NOMO-1 treated with DMSO at 0.1 percent for 48 hours (cell line): ENCODE measurements at regions not wholly inside any gene's neighbourhood (a gene's known extent, or its start where the extent isn't known, plus 50 kb on each side); places are given as distances from the start of the nearest gene placed in this dataset.
A peak's percentile ranks its signal among the peaks of the same experiment; 100 is the strongest.
"Not testable (repeated sequence)": the region's sequence is repeated elsewhere in the genome, so short reads cannot be mapped to it uniquely, and the experiment has no call there.

ENCODE experiments used
- DNase-seq: peaks from one replicate; lab custom pipeline; 2025; ENCODE audit not compliant: unreplicated experiment; lab: John Stamatoyannopoulos, UW

GRCh38 chr1:200254602-200255001, 155.2 kb downstream of the ZNF281 start:
- DNase-seq, result not testable (repeated sequence)

GRCh38 chr1:200253774-200254495, 155.9 kb downstream of the ZNF281 start:
- DNase-seq, result no peak

- no peak for DNase-seq
Measured at GRCh38 chr1:200252531-200252930, 157.3 kb downstream of the ZNF281 start.

- DNase-seq, result no peak
Measured at GRCh38 chr1:200250469-200250868, 159.4 kb downstream of the ZNF281 start.

DNA sequence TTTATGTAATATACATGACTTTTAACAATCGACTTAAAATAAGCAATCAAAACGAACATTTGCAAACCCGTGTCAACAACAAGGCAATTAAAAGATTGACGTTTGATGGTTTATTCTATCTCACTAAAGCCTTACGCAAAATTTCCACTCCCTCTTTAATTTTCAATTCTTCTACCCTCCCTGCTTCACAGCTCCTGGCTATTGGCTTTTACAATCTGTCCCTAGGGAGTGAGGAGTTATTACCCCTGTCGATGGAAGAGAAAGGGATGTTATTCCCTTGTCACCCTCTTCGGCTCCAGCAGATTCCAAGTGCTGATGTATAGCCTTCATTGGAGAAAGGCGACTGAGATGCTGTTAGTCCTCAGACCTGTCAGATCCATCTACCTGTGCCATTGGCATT, 161.3 kb downstream of the ZNF281 start:
- DNase-seq, result no peak

DNA sequence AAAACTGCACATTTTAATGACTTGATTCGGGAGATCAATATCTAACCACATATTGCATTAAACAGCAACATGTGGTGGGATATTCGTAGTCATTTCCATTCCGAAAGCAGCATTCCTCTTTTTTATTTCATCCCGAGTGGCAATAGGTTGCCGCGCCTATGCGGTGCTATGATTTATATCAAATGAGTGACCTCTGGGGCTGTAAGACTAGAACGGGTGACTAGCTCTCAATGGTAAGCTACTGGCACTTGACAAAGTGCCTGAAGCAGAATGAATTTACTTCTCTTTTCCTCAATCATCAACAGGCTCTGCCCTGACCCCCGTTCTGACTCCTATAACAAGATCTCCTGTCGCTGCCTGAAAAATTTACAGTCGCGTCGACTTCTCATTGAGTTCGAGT, 162.3 kb downstream of the ZNF281 start:
- DNase-seq, result no peak

DNA sequence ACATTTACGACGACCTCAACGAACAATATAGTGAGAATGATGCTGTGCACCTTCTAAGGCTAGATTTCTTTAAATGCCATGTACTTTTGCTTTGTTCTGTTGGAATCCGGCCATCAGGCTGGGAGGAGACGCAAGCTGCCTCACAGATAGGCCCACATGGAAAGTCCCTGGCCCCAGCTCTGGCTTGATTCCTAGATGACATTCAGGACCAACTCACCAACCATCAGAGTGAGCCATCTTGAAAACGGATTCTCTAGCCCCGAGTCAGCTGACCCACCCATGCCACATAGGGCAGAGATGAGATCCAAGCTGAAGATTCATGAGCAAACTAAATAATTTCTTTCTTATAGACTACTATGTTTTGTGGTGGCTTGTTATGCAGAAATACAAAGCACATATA, 164.4 kb downstream of the ZNF281 start:
- DNase-seq, result no peak

GRCh38 chr1:200243042-200243437, 166.8 kb downstream of the ZNF281 start:
- peak; percentile 7 for DNase-seq

- peak; percentile 65 for DNase-seq
Measured at GRCh38 chr1:200242110-200243041, 167.5 kb downstream of the ZNF281 start.

DNA sequence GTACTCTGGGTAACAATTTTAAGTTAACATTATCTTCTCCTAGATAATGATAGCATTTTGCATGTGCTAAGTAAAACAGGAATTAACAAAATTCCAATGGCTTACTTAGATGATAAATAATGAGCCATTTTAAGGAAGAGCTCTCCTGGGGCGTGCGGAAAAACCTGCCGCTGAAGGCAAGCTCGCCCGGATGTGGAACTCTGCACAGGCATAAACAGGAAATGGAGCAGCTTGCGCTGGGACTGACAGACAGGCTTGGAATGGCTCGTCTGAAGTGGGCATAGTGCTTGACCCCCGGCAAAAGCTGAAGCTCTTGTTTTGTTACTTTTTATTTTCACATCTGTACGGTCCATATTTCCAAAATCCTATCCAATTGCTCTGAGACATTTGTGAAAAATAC, 169.2 kb downstream of the ZNF281 start:
- peak; percentile 30 for DNase-seq

- DNase-seq, result no peak
Measured at GRCh38 chr1:200238311-200238710, 171.5 kb downstream of the ZNF281 start.

DNA sequence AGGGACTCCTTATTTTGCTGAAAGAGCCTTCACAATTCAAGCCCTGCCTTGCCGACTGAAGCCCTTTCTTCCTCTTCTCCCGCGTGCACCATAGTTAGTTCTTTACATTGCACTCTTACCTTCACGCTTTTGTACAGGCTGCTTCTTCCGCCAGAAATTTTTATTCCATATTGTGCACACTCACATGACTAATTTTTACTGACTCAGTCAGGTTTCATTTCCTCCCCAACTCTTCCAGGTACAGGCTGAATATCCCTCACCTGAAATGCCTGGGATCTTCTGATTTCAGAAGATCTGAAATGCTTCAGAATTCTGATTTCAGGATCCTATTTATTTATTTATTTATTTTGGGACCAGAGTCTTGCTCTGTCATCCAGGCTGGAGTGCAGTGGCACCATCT, 172.8 kb downstream of the ZNF281 start:
- no peak for DNase-seq

DNA sequence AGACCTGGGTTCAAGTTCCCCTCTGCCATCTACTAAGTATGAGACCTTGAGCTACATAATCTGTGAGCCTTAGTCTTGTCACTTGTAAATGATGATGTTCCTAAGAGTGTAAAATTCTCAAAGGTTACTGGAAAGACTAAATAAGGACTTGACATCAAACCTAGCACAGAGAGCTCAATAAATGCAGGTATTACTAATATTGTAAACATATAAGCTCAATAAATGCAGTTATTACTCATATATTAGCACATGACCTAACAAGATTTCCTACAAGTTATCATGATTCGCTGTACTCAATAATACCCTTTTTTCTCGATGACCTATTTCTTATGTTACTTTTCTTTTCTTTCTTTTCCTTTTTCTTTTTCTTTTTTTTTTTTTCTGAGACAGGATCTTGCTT, 174.9 kb downstream of the ZNF281 start:
- DNase-seq, result no peak

GRCh38 chr1:200233393-200233792, 176.4 kb downstream of the ZNF281 start:
- no peak for DNase-seq

DNA sequence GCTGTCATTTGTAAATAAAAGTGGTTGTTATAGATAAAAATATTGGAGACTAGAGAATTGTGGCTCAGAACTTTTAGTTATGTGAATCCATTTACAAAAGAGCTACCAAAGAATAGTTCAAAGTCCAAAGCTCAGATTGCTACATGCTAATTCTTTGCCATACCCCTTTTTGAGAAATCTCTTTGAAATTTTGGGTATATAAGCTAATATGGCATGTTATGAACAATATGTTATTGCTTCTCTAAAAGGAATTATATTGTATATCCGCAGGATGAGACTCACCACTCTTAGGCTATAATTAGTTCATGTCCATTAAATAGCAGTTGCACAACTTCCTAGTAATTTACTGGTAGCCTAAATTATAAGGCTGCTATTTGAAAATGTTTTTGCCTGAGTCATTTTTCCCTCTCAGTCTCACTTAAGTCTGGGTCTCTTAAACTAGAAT, 178.0 kb downstream of the ZNF281 start:
- peak; percentile 90 for DNase-seq

- DNase-seq, result no peak
Measured at GRCh38 chr1:200230671-200231070, 179.2 kb downstream of the ZNF281 start.

GRCh38 chr1:200228486-200228885, 181.3 kb downstream of the ZNF281 start:
- no peak for DNase-seq

GRCh38 chr1:200228081-200228480, 181.8 kb downstream of the ZNF281 start:
- no peak for DNase-seq
